Kidney epithelial cell (primary cell): ENCODE measurements at regions not wholly inside any gene's neighbourhood (a gene's known extent, or its start where the extent isn't known, plus 50 kb on each side); places are given as distances from the start of the nearest gene placed in this dataset.
"Not testable (repeated sequence)": the region's sequence is repeated elsewhere in the genome, so short reads cannot be mapped to it uniquely, and the experiment has no call there.

Source experiments
- DNase-seq: peaks from one replicate; pipeline ENCODE4 v3.0.0-alpha.2; 2010; ENCODE audit warnings: low read depth
- H3K27me3 ChIP-seq: 2 replicates; pipeline ENCODE4 v1.6.0; 2011; ENCODE audit warnings: low read length; ENCODE audit not compliant: control insufficient read depth, insufficient read depth
- H3K36me3 ChIP-seq: 2 replicates; pipeline ENCODE4 v1.5.1; 2011; ENCODE audit warnings: low read length; ENCODE audit not compliant: control insufficient read depth, insufficient read depth
- H3K4me3 ChIP-seq: 2 replicates; pipeline ENCODE4 v1.5.1; 2011; ENCODE audit warnings: low read depth, mild to moderate bottlenecking, control low read depth, low read length
- TF ChIP-seq, protein P1 (sequence below): IDR thresholded peaks from 2 replicates; pipeline ENCODE4 v1.5.1; 2011; ENCODE audit warnings: mild to moderate bottlenecking, moderate library complexity, low read length, control low read depth, inconsistent platforms; ENCODE audit not compliant: insufficient read depth, poor library complexity, severe bottlenecking

DNA sequence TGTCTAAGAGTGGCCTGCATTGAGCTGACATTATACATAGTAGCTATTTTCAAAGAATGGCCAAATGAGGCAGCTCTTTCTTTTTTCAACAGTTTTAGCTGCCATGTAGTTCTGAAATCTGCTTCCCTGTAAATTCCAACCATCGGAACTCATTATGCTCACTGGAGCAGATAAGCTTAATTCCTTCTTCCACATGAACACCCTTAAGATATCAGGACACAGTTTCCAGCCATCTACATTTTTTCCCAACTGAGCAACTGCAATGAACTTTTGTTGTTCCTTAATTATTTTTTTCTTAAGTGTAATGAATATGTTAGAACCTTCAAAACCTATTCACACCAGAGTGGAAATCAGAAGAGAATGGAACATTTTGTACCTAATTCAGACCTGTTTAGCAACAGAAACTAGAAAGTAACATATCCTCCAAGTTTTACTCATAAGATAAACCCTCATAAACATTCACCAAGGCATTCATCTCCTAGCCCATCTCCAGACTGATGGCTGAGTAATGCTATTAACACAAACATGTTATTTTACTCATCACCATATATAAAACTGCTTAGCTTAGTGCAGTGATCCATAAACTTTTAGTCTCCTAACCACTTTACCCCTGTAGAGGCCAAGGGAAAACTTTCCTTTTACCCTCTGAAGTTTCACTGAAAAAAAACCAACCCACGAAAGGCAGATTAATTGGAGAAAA is 296.1 kb upstream of the SYT1 start:
- Histone ChIP-seq H3K27me3 (no peaks in the 10 kb centered on the region), H3K36me3 (no peaks in the 10 kb centered on the region), H3K4me3 (no peak overlapping the region)
- TF ChIP-seq, protein P1, sequence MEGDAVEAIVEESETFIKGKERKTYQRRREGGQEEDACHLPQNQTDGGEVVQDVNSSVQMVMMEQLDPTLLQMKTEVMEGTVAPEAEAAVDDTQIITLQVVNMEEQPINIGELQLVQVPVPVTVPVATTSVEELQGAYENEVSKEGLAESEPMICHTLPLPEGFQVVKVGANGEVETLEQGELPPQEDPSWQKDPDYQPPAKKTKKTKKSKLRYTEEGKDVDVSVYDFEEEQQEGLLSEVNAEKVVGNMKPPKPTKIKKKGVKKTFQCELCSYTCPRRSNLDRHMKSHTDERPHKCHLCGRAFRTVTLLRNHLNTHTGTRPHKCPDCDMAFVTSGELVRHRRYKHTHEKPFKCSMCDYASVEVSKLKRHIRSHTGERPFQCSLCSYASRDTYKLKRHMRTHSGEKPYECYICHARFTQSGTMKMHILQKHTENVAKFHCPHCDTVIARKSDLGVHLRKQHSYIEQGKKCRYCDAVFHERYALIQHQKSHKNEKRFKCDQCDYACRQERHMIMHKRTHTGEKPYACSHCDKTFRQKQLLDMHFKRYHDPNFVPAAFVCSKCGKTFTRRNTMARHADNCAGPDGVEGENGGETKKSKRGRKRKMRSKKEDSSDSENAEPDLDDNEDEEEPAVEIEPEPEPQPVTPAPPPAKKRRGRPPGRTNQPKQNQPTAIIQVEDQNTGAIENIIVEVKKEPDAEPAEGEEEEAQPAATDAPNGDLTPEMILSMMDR: no peak
- peak; percentile 10 for DNase-seq

DNA sequence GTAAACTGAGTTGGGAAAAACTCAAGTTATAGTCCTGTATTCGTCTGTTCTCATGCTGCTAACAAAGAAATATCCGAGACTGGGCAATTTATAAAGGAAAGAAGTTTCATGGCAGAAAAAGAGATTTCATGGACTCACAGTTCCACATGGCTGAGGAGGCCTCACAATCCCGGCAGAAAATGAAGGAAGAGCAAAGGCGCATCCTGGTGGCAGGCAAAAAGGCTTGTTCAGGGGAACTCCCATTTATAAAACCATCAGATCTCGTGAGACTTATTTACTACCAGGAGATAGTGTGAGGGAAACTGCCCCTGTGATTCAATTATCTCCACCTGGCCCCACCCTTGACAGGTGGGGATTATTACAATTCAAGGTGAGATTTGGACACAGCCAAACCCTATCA is 292.6 kb upstream of the SYT1 start:
- Histone ChIP-seq H3K4me3 (no peak overlapping the region), H3K27me3 (no peaks in the 10 kb centered on the region), H3K36me3 (no peaks in the 10 kb centered on the region)
- TF ChIP-seq, protein P1: no peak
- DNase-seq: no peak

- not testable (repeated sequence) for H3K36me3 ChIP-seq, H3K4me3 ChIP-seq, DNase-seq, H3K27me3 ChIP-seq
Observed at GRCh38 chr12:78575208-78575607, 289.4 kb upstream of the SYT1 start.

- no peak overlapping the region for H3K4me3 ChIP-seq
- no peaks in the 10 kb centered on the region for H3K27me3 ChIP-seq
- no peaks in the 10 kb centered on the region for H3K36me3 ChIP-seq
- TF ChIP-seq, protein P1: no peak
- DNase-seq: no peak
Observed at GRCh38 chr12:78579846-78580245, 284.7 kb upstream of the SYT1 start.

GRCh38 chr12:78580296-78580695 is 284.3 kb upstream of the SYT1 start:
- no peak for DNase-seq
- TF ChIP-seq, protein P1: no peak
- H3K27me3 ChIP-seq: no peaks in the 10 kb centered on the region
- no peaks in the 10 kb centered on the region for H3K36me3 ChIP-seq
- H3K4me3 ChIP-seq: no peak overlapping the region

GRCh38 chr12:78584695-78585094 is 279.9 kb upstream of the SYT1 start:
- no peak overlapping the region for H3K4me3 ChIP-seq
- TF ChIP-seq, protein P1: peak; percentile 19
- H3K36me3 ChIP-seq: no peaks in the 10 kb centered on the region
- H3K27me3 ChIP-seq: no peaks in the 10 kb centered on the region
- DNase-seq: no peak
